Activated CD8-positive, alpha-beta memory T cell treated with anti-CD3 and anti-CD28 coated beads, Interleukin-2, amount 50 U/mL, for 48 hours (primary cell): ENCODE measurements at regions not wholly inside any gene's neighbourhood (a gene's known extent, or its start where the extent isn't known, plus 50 kb on each side); places are given as distances from the start of the nearest gene placed in this dataset.
"Not testable (repeated sequence)": the region's sequence is repeated elsewhere in the genome, so short reads cannot be mapped to it uniquely, and the experiment has no call there.

Experiments used
- DNase-seq: peaks from one replicate; pipeline ENCODE4 v3.0.0-alpha.2; 2020

DNA sequence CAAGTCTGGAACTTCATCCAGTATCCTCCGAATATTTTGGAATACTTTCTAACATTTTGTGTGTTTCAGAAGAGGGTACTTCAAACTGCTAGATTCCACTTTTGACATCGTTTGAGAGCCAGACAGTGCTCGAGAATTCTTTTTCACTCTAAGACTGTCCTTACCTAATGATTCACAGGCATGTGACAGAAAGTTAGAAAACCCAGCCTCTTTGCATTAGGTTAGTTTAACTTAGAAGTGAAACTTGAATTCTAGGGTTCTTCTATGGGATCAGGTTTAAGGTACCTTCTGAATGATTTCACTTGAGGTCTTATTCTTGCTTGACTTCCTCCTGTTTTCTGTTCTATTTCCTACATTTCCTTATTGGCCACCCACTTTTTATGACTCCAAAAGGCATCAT is 431.8 kb downstream of the SLC6A15 start:
- DNase-seq = no peak

DNA sequence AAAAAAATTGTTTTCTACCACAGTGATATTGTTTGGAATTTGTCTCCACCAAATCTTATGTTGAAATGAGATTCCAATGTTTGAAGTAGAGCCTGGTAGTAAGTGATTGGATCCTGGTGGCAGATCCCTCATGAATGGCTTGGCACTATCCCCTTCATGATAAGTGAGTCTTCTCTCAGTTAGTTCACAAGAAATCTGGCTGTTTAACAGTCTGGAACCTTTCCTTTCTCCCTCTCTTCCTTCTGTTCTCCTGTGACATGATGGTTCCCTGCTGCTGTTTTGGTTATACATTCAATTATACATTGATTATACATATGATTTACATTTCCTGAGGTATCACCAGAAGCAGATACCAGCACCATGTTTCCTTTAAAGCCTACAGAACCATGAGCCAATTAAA is 442.2 kb downstream of the SLC6A15 start:
- DNase-seq = no peak

- DNase-seq = no peak
Measured at GRCh38 chr12:84464616-84465015, 448.0 kb downstream of the SLC6A15 start.

DNA sequence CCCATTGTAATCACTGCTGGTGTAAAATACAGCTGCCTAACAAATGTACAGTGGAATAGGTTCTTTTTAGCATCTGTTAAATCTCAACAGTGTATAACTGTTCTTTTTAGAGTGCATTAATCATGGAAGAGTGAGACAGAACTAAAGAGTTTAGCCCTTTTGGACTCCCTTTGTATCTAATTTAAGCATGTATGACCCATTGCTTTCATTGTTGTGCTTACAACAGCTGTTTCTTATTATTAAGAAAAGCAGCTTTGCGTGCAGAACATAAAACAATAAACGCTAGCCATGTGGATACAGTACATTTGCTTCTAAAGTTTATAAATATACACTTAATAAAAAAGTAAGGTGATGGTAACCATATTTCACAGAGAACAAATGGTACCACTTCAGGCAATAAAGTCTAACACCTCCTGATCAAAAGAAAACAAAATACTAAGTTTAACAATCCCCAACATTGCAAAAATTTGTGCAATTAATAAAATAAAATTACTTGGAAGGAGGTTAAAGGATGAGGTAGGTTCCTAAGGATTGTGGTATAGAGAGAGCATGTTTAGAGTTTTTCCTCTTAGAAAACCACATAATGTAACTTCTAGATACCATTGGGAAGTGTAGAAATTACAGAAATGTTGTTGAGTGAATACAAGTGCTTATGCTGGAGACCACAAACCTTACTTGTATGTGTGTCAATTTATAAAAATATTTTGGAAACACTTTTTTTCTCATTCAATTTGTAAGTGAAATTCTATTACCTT is 448.7 kb downstream of the SLC6A15 start:
- no peak for DNase-seq

DNA sequence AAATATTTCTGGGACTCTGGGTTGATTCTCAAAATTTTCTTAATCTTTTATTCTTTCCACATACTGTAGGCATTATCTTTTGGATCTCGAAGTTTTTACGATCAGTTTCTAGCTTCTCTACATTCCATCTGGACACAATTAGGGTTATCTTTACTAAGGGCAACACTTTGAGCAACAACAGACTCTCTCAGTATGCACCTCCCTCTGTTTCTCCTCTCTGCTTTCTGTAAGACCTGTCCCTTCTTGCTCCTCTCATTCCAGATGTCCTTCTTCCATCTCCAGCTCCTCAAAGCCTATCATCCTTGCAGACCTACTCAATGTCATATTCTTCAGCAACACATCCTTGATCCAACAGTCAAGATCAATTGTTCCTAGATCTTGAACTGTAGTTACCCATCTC is 457.0 kb downstream of the SLC6A15 start:
- no peak for DNase-seq

GRCh38 chr12:84446478-84446877 is 466.1 kb downstream of the SLC6A15 start:
- not testable (repeated sequence) for DNase-seq

DNA sequence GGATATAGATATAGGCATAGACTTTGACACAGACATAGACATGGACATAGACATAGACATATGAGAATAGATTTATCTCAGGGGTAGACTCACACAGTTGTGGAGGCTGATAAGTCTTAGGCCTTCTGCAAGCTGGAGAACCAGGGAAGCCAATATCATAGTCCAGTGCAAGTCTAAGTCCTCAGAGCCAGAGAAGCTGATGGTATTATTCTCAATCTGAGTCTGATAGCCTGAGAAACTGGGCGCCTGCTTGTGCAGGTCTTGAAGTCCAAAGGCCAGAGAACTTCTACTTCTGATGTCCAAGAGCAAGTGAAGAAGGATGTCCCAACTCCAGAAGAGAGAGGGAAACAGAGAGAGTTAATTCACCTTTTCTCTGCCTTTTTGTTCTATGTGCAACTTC is 476.5 kb downstream of the SLC6A15 start:
- no peak for DNase-seq

- no peak for DNase-seq
Measured at GRCh38 chr12:84435682-84436081, 476.9 kb downstream of the SLC6A15 start.

DNA sequence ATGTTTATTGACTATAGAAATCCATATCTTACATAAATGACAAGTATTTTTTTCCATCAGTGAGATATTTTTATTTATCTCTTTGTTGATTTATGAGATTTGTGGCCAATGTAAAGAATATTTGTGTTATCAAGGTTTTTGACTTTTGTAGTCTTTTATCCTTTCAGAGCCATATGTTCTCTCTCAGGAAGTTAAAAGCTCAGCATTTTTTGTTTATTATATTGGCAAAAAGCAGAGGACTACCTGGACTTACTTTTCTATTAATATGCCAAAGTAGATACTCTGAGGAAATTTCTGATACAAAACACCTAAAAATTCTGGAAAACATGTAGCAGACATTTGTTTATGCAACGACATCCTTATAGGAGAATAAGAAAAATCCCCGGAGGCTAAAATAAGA is 490.3 kb downstream of the SLC6A15 start:
- no peak for DNase-seq

- DNase-seq = no peak
Measured at GRCh38 chr12:84421103-84421502, 491.5 kb downstream of the SLC6A15 start.

- DNase-seq = no peak
Measured at GRCh38 chr12:84416626-84417025, 496.0 kb downstream of the SLC6A15 start.

GRCh38 chr12:84415946-84416345 is 496.7 kb downstream of the SLC6A15 start:
- no peak for DNase-seq

- DNase-seq = no peak
Measured at GRCh38 chr12:84413656-84414055, 498.9 kb downstream of the SLC6A15 start.

DNA sequence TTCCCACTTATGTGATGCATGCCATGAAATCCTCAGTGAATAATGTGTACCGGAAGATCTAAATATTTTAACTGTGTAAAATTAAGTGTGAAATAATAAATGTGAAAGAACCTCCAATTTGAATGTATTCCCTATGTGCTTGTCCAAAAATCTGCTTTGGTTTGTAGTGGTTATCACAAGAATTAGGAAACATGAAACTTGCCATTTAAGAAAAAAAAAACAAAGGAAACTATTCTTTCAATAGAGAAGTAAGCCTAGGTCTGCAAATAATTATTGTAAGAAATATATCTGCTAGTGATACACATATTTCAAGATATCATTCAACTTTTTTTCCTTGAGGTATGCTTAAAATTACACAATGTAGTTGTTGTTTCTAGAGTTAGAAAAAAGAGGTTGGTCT is 500.4 kb downstream of the SLC6A15 start:
- no peak for DNase-seq

DNA sequence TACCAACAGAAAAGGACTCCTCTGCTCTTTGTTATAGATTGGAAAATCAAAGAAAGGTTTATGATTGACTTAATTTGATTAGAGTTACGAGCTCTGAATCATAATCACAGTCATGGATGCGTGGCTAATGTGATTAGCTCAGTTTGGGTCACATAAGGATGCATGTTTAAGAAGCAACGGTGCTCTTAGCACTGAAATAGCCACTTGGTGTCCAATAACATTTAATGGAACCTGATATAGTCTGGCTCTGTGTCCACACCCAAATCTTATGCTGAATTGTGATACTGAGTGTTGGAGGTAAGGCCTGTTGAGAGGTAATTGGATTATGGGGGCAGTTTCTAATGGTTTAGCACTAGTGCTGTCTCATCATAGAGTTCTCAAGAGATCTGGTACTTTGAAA is 501.6 kb downstream of the SLC6A15 start:
- DNase-seq = no peak

- DNase-seq = no peak
Measured at GRCh38 chr12:84408936-84409335, 503.7 kb downstream of the SLC6A15 start.

- DNase-seq = not testable (repeated sequence)
Measured at GRCh38 chr12:84406720-84407119, 505.9 kb downstream of the SLC6A15 start.

- DNase-seq = no peak
Measured at GRCh38 chr12:84397846-84398245, 514.8 kb downstream of the SLC6A15 start.

DNA sequence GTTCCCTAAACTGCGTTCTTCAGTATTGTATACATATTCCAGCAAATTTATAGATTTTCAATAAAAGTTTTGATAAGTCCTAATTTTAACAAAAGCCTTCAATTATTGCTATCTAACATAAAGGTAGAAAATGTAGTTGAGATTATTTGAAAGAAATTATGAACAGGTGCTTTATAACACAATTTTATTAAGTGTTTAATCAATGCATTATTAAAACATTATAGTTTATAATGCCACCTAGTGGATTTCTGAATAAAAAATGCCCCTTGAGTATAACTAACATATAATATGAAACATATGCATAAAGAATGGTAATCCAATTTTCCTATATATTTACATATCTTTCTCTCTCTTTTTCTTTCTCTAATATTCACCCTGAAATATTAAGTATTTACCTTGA is 515.3 kb downstream of the SLC6A15 start:
- DNase-seq = no peak

DNA sequence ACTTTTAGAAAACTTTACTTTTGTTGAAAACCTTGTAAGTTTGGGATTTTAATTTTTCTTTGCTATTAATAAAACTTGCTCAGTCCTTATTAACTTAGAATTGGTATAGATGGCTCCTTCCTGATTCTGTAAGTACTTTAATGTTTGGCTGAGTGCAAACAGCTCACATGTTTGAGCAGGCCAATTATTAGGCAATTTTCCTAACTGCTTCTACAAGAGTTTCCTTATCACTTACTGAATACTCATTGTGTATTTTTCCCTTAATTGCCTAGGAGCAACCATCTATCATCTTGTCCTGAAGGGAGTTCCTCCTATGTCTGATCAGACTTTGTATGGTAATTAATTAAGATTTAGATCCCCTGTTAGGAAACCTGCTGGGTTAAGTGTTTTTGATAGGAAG is 521.4 kb downstream of the SLC6A15 start:
- DNase-seq = not testable (repeated sequence)

- DNase-seq = no peak
Measured at GRCh38 chr12:84384384-84384783, 528.2 kb downstream of the SLC6A15 start.

GRCh38 chr12:84382486-84382885 is 530.1 kb downstream of the SLC6A15 start:
- not testable (repeated sequence) for DNase-seq

DNA sequence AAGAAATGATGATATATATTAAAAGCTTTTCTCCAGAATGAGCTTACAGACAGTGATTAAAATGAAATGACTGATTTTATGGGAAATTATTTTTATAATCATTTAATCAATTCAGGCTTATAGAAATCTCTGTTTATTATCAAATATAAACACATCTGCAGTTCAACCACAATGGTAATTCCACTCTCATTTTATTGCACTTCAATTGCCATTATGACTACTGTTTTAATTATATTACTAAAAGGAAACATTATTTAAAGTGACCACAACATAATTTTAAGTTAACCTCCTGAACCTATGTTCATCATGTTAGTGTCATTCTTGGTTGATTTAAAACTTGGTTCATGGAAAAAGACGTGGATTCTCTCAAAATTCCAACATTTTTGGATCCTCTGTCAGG is 536.3 kb downstream of the SLC6A15 start:
- DNase-seq = no peak

- DNase-seq = no peak
Measured at GRCh38 chr12:84375449-84376170, 537.0 kb downstream of the SLC6A15 start.

DNA sequence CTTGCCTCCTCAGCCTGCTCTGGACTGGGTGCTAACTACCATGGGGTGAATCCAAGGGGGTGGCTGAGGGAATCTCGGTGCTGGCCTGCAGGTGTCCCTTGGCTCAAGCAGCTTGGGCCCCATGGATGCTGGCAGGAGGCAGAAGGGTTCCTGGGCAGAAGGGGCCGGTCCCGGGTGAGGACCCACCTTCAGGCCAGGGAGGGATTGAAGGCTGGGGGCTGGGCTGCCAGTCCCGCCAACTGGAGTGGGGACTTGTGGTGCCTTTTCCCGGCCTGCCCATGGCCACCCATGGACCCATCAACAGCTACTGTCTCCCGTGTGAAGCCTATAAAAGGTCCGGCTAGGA is 550.1 kb downstream of the SLC6A15 start:
- DNase-seq = no peak
